K562 (cell line): ENCODE measurements at regions not wholly inside any gene's neighbourhood (a gene's known extent, or its start where the extent isn't known, plus 50 kb on each side); places are given as distances from the start of the nearest gene placed in this dataset.

ENCODE experiments used
- CHD1 ChIP-seq: fragments of 200-600 bp; sonication (generic); IDR thresholded peaks from one replicate; pipeline ENCODE4 v1.6.1; 2012; ENCODE audit warnings: mild to moderate bottlenecking, moderate library complexity, low read length, inconsistent platforms
- GABPA ChIP-seq: fragments of 200-800 bp; sonication (Bioruptor generic); conservative IDR thresholded peaks from 2 replicates; pipeline ENCODE4 v1.6.1; 2016; ENCODE audit warnings: low read depth, missing genetic modification characterization, missing compliant biosample characterization
- KAT8 ChIP-seq: fragments of 450-650 bp; IDR thresholded peaks from 2 replicates; pipeline ENCODE4 v1.6.1; 2016; ENCODE audit warnings: low read depth, mild to moderate bottlenecking
- NR4A1 ChIP-seq, 2 experiments: fragments of 250-450 bp in 1 of 2; fragments of 450-650 bp in 1 of 2; sonication (Bioruptor Pico) in 1 of 2; IDR thresholded peaks; 2 replicates each; pipeline versions ENCODE4 v1.4.0 to v1.6.1; 2016 to 2020; ENCODE audit warnings: mild to moderate bottlenecking in 2 of 2, missing compliant biosample characterization in 1 of 2, missing genetic modification characterization in 1 of 2, moderate library complexity in 1 of 2
- SIN3A ChIP-seq, 2 experiments: fragments of 150-350 bp in 1 of 2; IDR thresholded peaks; 2 replicates each; pipeline ENCODE4 v1.6.1; 2011 to 2016; ENCODE audit warnings: borderline replicate concordance in 2 of 2, low read depth in 2 of 2, low read length in 2 of 2, mild to moderate bottlenecking in 2 of 2, moderate library complexity in 2 of 2; ENCODE audit not compliant: control insufficient read depth in 1 of 2
- ZNF354B ChIP-seq: fragments of 250-450 bp; sonication (Bioruptor Pico); IDR thresholded peaks from 2 replicates; pipeline ENCODE4 v1.4.0; 2020
- TF ChIP-seq, protein P1 (sequence below), 3 experiments: IDR thresholded peaks in 2 of 3; conservative IDR thresholded peaks in 1 of 3; 2 replicates each; pipeline ENCODE4 v1.5.1; 2011 to 2012; ENCODE audit warnings: low read length in 3 of 3, mild to moderate bottlenecking in 3 of 3, control low read depth in 2 of 3, improper control_type of control experiment in 1 of 3, inconsistent platforms in 1 of 3, low read depth in 1 of 3, mixed read lengths in 1 of 3, moderate library complexity in 1 of 3; ENCODE audit not compliant: insufficient read depth in 2 of 3

DNA sequence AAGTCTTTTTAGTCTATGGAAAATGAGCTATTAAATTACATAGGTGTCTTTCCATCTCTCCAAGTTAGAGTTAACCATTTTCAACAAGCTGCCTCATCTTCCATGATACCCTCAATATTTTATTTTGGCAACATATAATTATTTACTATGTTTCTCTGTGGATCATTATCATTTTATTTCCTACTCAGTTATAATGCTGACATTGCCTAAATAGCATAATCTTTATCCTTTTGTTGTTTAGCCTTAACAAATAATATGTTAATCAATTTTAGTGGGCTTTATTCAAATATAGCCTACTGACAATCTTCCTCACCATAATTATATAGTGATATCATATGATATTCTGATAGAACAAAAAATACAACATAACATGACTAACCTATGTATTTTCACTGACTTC, 1044.8 kb upstream of the FOXG1 start:
- TF ChIP-seq SIN3A (IDR thresholded peaks at IDR 0.05; ENCODE audit: borderline replicate concordance in 2 of 2, control insufficient read depth in 1 of 2, low read depth in 2 of 2, low read length in 2 of 2) (no peak), KAT8 (no peak), GABPA (tag) (no peak), NR4A1 (CRISPR knock-in tag; IDR thresholded peaks at IDR 0.05) (no peak), NR4A1 (tag; IDR thresholded peaks at IDR 0.05) (no peak), ZNF354B (no peak), CHD1 (no peak)
- TF ChIP-seq, protein P1, sequence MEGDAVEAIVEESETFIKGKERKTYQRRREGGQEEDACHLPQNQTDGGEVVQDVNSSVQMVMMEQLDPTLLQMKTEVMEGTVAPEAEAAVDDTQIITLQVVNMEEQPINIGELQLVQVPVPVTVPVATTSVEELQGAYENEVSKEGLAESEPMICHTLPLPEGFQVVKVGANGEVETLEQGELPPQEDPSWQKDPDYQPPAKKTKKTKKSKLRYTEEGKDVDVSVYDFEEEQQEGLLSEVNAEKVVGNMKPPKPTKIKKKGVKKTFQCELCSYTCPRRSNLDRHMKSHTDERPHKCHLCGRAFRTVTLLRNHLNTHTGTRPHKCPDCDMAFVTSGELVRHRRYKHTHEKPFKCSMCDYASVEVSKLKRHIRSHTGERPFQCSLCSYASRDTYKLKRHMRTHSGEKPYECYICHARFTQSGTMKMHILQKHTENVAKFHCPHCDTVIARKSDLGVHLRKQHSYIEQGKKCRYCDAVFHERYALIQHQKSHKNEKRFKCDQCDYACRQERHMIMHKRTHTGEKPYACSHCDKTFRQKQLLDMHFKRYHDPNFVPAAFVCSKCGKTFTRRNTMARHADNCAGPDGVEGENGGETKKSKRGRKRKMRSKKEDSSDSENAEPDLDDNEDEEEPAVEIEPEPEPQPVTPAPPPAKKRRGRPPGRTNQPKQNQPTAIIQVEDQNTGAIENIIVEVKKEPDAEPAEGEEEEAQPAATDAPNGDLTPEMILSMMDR (IDR thresholded peaks at IDR 0.05 in 2 of 3, conservative IDR thresholded peaks at IDR 0.05 in 1 of 3; ENCODE audit: insufficient read depth in 2 of 3, low read depth in 1 of 3, low read length in 3 of 3) = no peak
